MM.1S (cell line): ENCODE measurements at regions not wholly inside any gene's neighbourhood (a gene's known extent, or its start where the extent isn't known, plus 50 kb on each side); places are given as distances from the start of the nearest gene placed in this dataset.

ENCODE experiments used
- DNase-seq: peaks from one replicate; pipeline ENCODE4 v3.0.0-alpha.2; 2015
- H2AFZ ChIP-seq: fragments of 300-600 bp; sonication (generic); 2 replicates; pipeline ENCODE4 v1.6.0; 2016; ENCODE audit warnings: antibody characterized with exemption, low read length
- H3F3A ChIP-seq: fragments of 300-600 bp; sonication (generic); 2 replicates; pipeline ENCODE4 v1.6.1; 2016; ENCODE audit warnings: mild to moderate bottlenecking, antibody characterized with exemption, low read length, moderate library complexity, mixed read lengths; ENCODE audit not compliant: insufficient read depth
- H3K27ac ChIP-seq: fragments of 300-600 bp; sonication (generic); 2 replicates; pipeline ENCODE4 v1.5.1; 2016; ENCODE audit warnings: mild to moderate bottlenecking, low read length
- H3K27me3 ChIP-seq: fragments of 300-600 bp; sonication (generic); replicated peaks from 2 replicates; pipeline ENCODE4 v1.6.0; 2016; ENCODE audit warnings: low read length; ENCODE audit not compliant: insufficient read depth
- H3K36me3 ChIP-seq: fragments of 300-600 bp; sonication (generic); replicated peaks from 2 replicates; pipeline ENCODE4 v1.6.1; 2016; ENCODE audit warnings: mild to moderate bottlenecking, low read length, mixed read lengths; ENCODE audit not compliant: insufficient read depth
- H3K4me1 ChIP-seq: fragments of 300-600 bp; sonication (generic); 2 replicates; pipeline ENCODE4 v1.6.1; 2016; ENCODE audit warnings: low read length, mixed read lengths
- H3K4me2 ChIP-seq: fragments of 300-600 bp; sonication (generic); 2 replicates; pipeline ENCODE4 v1.6.0; 2016; ENCODE audit warnings: low read depth, low read length
- H3K4me3 ChIP-seq: fragments of 300-600 bp; sonication (generic); 2 replicates; pipeline ENCODE4 v1.5.1; 2016; ENCODE audit warnings: low read length, mixed read lengths
- H3K79me2 ChIP-seq: fragments of 300-600 bp; sonication (generic); 2 replicates; pipeline ENCODE4 v1.6.1; 2016; ENCODE audit warnings: mixed run types, low read length, mixed read lengths
- H3K9ac ChIP-seq: fragments of 300-600 bp; sonication (generic); 2 replicates; pipeline ENCODE4 v1.6.1; 2016; ENCODE audit warnings: low read length, mixed read lengths
- H3K9me2 ChIP-seq: fragments of 300-600 bp; sonication (generic); replicated peaks from 2 replicates; pipeline ENCODE4 v1.6.1; 2016; ENCODE audit warnings: mild to moderate bottlenecking, low read length, mixed read lengths; ENCODE audit not compliant: insufficient read depth
- H3K9me3 ChIP-seq: fragments of 300-600 bp; sonication (generic); replicated peaks from 2 replicates; pipeline ENCODE4 v1.6.1; 2016; ENCODE audit warnings: mild to moderate bottlenecking, low read length, mixed read lengths; ENCODE audit not compliant: insufficient read depth
- H4K20me1 ChIP-seq: fragments of 300-600 bp; sonication (generic); 2 replicates; pipeline ENCODE4 v1.6.1; 2016; ENCODE audit warnings: mild to moderate bottlenecking, low read length, moderate library complexity, mixed read lengths; ENCODE audit not compliant: insufficient read depth
- EZH2 ChIP-seq: fragments of 300-600 bp; sonication (generic); optimal IDR thresholded peaks from 2 replicates; pipeline ENCODE3; 2017; ENCODE audit warnings: low read depth, mild to moderate bottlenecking, antibody characterized with exemption, low read length, mixed read lengths
- EZH2phosphoT487 ChIP-seq: fragments of 300-600 bp; sonication (generic); IDR thresholded peaks from 2 replicates; pipeline ENCODE4 v1.6.1; 2018; ENCODE audit warnings: antibody characterized with exemption, low read length
- TF ChIP-seq, protein P1 (sequence below): fragments of 300-600 bp; sonication (generic); IDR thresholded peaks from 2 replicates; pipeline ENCODE4 v1.5.1; 2016; ENCODE audit warnings: antibody characterized with exemption, low read length, mixed read lengths

- no peaks in the 10 kb centered on the region for H3K9me2 ChIP-seq
- H3K4me1 ChIP-seq: peaks cover 36% of the 10 kb centered on the region
- H4K20me1 ChIP-seq: no peaks in the 10 kb centered on the region
- H3K4me3 ChIP-seq: no peak overlapping the region
- H3K9ac ChIP-seq: no peak overlapping the region
- H3K36me3 ChIP-seq: no peaks in the 10 kb centered on the region
- no peak overlapping the region for H3K4me2 ChIP-seq
- no peaks in the 10 kb centered on the region for H3K9me3 ChIP-seq
- no peak overlapping the region for H2AFZ ChIP-seq
- no peak overlapping the region for H3K27ac ChIP-seq
- H3K27me3 ChIP-seq: no peaks in the 10 kb centered on the region
- TF ChIP-seq EZH2: no peak
- H3K79me2 ChIP-seq: no peaks in the 10 kb centered on the region
- peaks cover 37% of the 10 kb centered on the region for H3F3A ChIP-seq
- DNase-seq: no peak
Measured at GRCh38 chr2:105600602-105600948, 144.1 kb upstream of the NCK2 start.

DNA sequence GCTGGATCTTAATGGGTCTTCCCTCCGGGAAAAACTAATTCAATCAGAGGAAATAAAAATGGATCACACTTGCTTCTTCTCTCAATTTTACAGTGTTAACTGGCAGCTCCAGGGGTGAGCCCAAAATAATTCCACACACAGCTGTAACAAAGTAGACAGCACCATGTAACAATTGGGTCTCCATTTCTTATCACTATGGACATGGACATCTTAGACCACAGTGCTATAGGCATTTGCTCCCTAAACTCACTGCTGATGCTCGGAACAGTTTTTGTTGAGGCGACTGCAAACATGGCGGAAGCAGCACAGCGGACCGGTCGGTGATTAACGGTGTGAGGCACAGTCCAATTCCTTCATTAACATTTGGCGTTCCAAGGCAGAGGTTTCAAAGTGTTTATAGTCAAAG lies 144.7 kb upstream of the NCK2 start:
- H3K4me3 ChIP-seq: no peak overlapping the region
- H2AFZ ChIP-seq: no peak overlapping the region
- no peak for DNase-seq
- peaks cover 37% of the 10 kb centered on the region for H3F3A ChIP-seq
- no peak overlapping the region for H3K4me2 ChIP-seq
- no peaks in the 10 kb centered on the region for H3K9me3 ChIP-seq
- peak overlapping the region; percentile 98; the same call in 1 of the 2 replicates for H3K27ac ChIP-seq
- no peaks in the 10 kb centered on the region for H3K27me3 ChIP-seq
- H3K4me1 ChIP-seq: peaks cover 36% of the 10 kb centered on the region
- H3K9me2 ChIP-seq: no peaks in the 10 kb centered on the region
- no peak overlapping the region for H3K9ac ChIP-seq
- TF ChIP-seq EZH2 (no peak), EZH2phosphoT487 (no peak)
- TF ChIP-seq, protein P1, sequence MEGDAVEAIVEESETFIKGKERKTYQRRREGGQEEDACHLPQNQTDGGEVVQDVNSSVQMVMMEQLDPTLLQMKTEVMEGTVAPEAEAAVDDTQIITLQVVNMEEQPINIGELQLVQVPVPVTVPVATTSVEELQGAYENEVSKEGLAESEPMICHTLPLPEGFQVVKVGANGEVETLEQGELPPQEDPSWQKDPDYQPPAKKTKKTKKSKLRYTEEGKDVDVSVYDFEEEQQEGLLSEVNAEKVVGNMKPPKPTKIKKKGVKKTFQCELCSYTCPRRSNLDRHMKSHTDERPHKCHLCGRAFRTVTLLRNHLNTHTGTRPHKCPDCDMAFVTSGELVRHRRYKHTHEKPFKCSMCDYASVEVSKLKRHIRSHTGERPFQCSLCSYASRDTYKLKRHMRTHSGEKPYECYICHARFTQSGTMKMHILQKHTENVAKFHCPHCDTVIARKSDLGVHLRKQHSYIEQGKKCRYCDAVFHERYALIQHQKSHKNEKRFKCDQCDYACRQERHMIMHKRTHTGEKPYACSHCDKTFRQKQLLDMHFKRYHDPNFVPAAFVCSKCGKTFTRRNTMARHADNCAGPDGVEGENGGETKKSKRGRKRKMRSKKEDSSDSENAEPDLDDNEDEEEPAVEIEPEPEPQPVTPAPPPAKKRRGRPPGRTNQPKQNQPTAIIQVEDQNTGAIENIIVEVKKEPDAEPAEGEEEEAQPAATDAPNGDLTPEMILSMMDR: no peak
- no peaks in the 10 kb centered on the region for H4K20me1 ChIP-seq
- H3K36me3 ChIP-seq: no peaks in the 10 kb centered on the region
- no peaks in the 10 kb centered on the region for H3K79me2 ChIP-seq

DNA sequence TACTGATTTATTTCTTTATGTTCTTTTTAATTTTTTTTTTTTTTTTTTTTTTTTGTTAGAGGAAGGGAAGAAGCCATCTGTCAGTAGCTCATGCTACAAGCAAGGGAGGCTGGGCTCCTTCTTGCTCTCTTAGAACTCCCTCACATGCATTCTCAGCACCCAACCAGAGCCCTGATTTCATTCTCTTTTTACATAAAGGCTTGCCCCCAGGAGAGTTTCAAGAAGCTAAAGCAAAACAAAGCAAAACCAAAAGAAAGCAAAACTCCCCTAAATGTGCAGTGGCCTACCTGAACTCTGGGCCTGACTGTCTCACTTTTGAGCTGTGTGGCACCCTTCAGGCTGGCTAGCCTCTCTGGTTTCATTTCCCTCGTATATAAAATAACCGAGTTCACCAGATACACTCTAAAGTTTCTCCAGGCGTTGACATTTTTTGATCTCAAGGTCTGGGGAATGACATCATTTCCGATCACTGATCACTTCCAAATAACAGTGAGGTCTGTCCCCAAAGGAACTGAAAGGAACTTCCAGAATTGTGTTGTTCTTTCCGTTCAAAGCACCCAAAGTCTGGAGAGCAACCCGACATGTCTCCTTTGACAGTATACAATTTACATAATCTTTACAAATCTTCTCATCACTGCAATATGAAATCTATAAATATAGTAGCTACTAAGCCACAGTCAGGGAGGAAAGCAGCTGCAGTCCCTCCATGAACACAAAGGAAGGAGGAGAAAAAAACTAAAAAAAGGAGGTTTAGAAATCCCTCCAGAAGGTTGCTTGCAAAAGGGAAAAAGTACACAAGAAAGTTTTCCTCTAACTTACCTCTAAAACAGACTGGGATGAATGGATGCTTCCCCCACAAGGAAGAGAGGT lies 145.6 kb upstream of the NCK2 start:
- peak overlapping the region; percentile 56 for H2AFZ ChIP-seq
- TF ChIP-seq, protein P1: no peak
- TF ChIP-seq EZH2phosphoT487 (no peak), EZH2 (no peak)
- peak overlapping the region; percentile 98 for H3K27ac ChIP-seq
- no peaks in the 10 kb centered on the region for H3K27me3 ChIP-seq
- peak overlapping the region; percentile 43; the same call in 1 of the 2 replicates for H3K4me3 ChIP-seq
- H4K20me1 ChIP-seq: no peaks in the 10 kb centered on the region
- peak; percentile 92 for DNase-seq
- H3K4me2 ChIP-seq: peak overlapping the region; percentile 93
- no peaks in the 10 kb centered on the region for H3K36me3 ChIP-seq
- H3K9me2 ChIP-seq: no peaks in the 10 kb centered on the region
- H3K9me3 ChIP-seq: no peaks in the 10 kb centered on the region
- peaks cover 37% of the 10 kb centered on the region for H3F3A ChIP-seq
- peak overlapping the region; percentile 66 for H3K9ac ChIP-seq
- H3K79me2 ChIP-seq: no peaks in the 10 kb centered on the region
- peaks cover 36% of the 10 kb centered on the region for H3K4me1 ChIP-seq
